HUES6 (cell line): ENCODE measurements at regions not wholly inside any gene's neighbourhood (a gene's known extent, or its start where the extent isn't known, plus 50 kb on each side); places are given as distances from the start of the nearest gene placed in this dataset.
"Not testable (repeated sequence)": the region's sequence is repeated elsewhere in the genome, so short reads cannot be mapped to it uniquely, and the experiment has no call there.

Source experiments
- H3K27ac ChIP-seq: 2 replicates; pipeline ENCODE4 v1.7.0; 2013; ENCODE audit warnings: low read depth, mild to moderate bottlenecking, low read length, inconsistent platforms
- H3K27me3 ChIP-seq: 2 replicates; pipeline ENCODE4 v1.6.1; 2013; ENCODE audit warnings: low read length; ENCODE audit not compliant: control insufficient read depth, insufficient read depth
- H3K36me3 ChIP-seq: 2 replicates; pipeline ENCODE4 v1.6.1; 2013; ENCODE audit warnings: low read length; ENCODE audit not compliant: control insufficient read depth, insufficient read depth
- H3K4me1 ChIP-seq: 2 replicates; pipeline ENCODE4 v1.6.1; 2013; ENCODE audit warnings: low read length; ENCODE audit not compliant: control insufficient read depth, insufficient read depth
- H3K4me3 ChIP-seq: 2 replicates; pipeline ENCODE4 v1.5.1; 2013; ENCODE audit warnings: low read depth, low read length
- H3K9ac ChIP-seq: one replicate; pipeline ENCODE4 v1.6.1; 2013; ENCODE audit warnings: mild to moderate bottlenecking, low read length
- H3K9me3 ChIP-seq: 2 replicates; pipeline ENCODE4 v1.6.1; 2013; ENCODE audit warnings: low read depth, low read length; ENCODE audit not compliant: control insufficient read depth, insufficient read depth

DNA sequence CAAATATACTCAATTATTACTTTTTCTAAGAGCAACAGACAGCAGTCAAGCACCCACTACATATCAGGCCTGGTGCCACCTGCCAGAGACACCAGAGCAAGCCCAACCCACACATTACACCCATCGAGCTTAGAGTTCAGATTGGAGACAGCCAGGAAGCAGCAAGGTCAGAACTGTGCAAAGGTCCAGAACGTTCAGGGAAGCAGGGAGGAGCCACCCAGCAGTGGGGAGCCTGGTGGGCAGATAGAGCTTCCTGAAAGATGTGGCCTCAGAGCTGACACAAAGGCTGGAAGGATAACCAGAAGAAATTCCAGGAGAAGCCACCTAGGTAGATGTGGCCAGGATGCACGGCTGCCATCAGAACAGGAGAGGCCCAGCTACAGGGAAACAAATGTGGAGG is 440.5 kb upstream of the ID2 start:
- Histone ChIP-seq H3K4me3 (no peak overlapping the region), H3K27ac (no peak overlapping the region), H3K36me3 (no peaks in the 10 kb centered on the region), H3K27me3 (no peaks in the 10 kb centered on the region), H3K9ac (no peak overlapping the region), H3K4me1 (peaks cover 14% of the 10 kb centered on the region), H3K9me3 (peaks cover 33% of the 10 kb centered on the region)

DNA sequence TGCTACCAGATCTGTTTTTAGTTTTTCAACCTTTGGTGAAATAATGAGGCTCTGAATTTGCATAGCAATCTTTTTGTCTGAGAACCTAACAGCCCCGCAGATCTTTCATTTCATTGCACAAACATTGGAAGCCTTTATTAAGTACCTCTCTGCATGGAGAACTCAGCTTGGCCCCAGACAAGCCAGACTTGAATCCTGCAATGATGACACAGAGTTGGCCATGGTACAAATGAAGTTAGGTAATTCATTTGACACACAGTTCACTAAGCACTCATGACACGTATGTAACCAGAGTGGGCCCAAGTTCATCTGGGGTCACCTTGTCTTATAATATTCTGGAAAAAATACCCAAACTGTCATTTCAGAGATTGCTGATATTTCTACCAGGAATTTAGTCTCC is 439.1 kb upstream of the ID2 start:
- no peak overlapping the region for H3K4me3 ChIP-seq
- no peak overlapping the region for H3K27ac ChIP-seq
- peaks cover 14% of the 10 kb centered on the region for H3K4me1 ChIP-seq
- H3K27me3 ChIP-seq: no peaks in the 10 kb centered on the region
- peaks cover 37% of the 10 kb centered on the region for H3K9me3 ChIP-seq
- H3K36me3 ChIP-seq: no peaks in the 10 kb centered on the region
- H3K9ac ChIP-seq: no peak overlapping the region

DNA sequence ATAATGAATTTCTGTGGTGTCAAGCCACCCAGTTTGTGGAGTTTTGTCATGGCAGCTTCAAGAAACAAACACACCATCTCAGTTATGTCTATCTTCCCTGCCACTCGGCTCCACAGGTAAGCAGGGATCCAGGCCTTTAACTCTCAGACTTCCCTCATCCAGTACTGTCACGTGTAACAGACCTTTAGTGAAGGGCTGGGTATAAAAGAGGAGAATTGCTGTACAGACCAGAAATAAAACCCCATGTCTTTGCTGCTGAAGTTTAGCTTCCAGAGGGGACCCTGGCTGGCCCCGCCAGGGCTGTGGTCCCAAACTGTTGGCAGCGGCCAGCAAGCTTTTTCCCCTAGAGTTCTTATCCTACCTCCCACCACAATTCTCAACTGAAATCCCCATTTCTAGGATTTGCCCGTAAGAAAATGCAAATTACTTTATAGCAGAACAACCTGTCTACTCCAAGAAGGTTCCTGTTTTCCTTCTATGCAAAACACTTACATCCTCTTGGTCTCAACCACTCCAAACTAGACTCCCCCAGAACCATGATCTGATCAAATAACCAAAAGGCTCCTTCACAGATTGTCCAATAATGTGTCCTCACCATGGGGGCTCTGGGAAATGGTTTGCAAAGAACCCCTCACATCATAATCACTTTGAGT is 438.0 kb upstream of the ID2 start:
- H3K4me3 ChIP-seq: no peak overlapping the region
- no peak overlapping the region for H3K9ac ChIP-seq
- H3K9me3 ChIP-seq: peaks cover 45% of the 10 kb centered on the region
- H3K27ac ChIP-seq: no peak overlapping the region
- H3K36me3 ChIP-seq: no peaks in the 10 kb centered on the region
- no peaks in the 10 kb centered on the region for H3K27me3 ChIP-seq
- peaks cover 13% of the 10 kb centered on the region for H3K4me1 ChIP-seq

DNA sequence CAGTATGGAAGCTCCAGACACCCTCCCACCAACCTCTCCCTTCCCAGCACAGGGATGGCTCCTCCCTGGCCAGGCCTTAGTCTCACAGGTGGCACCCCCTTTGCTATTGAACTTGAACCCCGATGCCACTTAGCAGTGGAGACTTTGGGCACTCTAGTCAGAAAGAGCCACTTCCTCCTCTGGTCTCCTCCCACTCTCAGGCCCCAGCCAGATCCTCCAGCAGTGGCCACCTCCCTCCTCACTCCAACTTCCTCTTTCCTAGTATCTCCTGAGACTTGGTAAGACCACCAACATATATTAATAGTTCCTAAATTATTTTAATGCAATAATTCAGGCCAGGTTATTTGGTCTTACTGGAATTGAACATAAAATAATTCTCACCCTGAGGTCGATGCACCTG is 437.2 kb upstream of the ID2 start:
- Histone ChIP-seq H3K9me3 (peaks cover 49% of the 10 kb centered on the region), H3K4me3 (no peak overlapping the region), H3K27ac (no peak overlapping the region), H3K36me3 (no peaks in the 10 kb centered on the region), H3K27me3 (no peaks in the 10 kb centered on the region), H3K9ac (no peak overlapping the region), H3K4me1 (peaks cover 5% of the 10 kb centered on the region)

DNA sequence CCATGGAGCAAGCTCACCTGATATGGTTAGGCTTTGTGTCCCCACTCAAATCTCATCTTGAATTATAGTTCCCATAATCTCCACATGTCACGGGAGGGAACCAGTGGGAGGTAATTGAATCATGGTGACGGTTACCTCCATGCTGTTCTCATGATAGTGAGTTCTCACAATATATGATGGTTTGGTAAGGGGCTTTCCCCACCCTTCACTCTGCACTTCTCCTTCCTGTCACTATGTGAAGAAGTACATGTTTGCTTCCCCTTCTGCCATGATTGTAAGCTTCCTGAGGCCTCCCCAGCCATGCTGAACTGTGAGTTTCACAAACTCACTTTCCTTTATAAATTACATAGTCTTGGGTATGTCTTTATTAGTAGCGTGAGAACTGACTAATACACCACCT is 435.7 kb upstream of the ID2 start:
- Histone ChIP-seq H3K9me3 (peaks cover 64% of the 10 kb centered on the region), H3K4me1 (no peaks in the 10 kb centered on the region), H3K9ac (no peak overlapping the region), H3K27ac (no peak overlapping the region), H3K27me3 (no peaks in the 10 kb centered on the region), H3K4me3 (no peak overlapping the region), H3K36me3 (no peaks in the 10 kb centered on the region)

DNA sequence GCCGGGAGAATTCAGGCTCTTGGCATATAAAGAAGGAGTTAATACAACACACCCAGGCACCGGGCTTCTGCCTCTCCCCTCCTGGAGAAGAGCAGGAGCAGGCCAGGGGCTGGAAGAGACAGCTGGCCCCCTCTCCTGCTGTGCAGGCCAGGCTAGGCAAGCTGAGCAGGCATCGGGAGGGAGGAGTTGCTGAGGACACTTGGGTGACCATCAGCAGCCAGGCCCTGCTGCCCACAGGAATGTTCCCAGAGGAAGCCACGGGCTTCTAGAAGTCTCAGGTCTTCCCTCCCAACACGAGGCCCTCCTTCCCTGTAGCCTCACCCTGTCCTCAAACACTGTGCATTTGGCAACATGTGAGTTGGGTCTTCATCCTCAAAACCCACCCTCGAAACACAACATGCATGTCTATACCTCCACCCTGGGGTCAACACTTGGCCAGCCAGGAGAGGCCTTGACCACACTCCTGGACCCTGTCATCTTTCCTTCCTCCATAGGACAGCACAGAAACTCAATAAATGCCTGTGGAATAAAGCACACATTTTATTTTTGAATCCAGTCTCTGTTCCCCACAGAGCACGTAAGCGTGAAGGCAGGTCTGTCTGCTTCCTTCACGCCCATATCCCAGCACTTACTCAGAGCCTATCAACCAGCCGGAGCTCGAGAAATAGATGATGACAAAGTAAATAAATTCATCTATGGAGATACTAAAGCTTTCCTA is 433.8 kb upstream of the ID2 start:
- Histone ChIP-seq H3K36me3 (no peaks in the 10 kb centered on the region), H3K9ac (no peak overlapping the region), H3K4me3 (no peak overlapping the region), H3K9me3 (peaks cover 67% of the 10 kb centered on the region), H3K27me3 (no peaks in the 10 kb centered on the region), H3K27ac (no peak overlapping the region), H3K4me1 (peaks cover under 1% of the 10 kb centered on the region; the same call in 1 of the 2 replicates)

DNA sequence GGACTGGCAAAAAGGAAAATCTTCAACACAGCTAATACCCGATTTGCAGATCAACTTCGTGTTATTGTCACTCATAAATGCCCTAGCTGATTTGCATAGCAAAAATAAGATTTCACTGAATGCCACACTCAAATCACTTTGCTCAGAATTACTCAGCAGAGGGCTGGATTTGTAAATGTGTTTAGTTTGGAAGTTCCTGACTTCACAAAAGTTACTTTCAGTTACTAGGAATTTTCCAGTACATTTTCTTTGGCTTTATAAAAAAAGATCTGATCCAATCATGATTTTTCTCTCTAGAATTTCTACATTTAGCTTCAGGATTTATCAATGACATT is 433.3 kb upstream of the ID2 start:
- H3K27me3 ChIP-seq: no peaks in the 10 kb centered on the region
- H3K9me3 ChIP-seq: peaks cover 62% of the 10 kb centered on the region
- H3K4me1 ChIP-seq: peaks cover 6% of the 10 kb centered on the region; the same call in 1 of the 2 replicates
- H3K27ac ChIP-seq: no peak overlapping the region
- H3K4me3 ChIP-seq: no peak overlapping the region
- no peaks in the 10 kb centered on the region for H3K36me3 ChIP-seq
- no peak overlapping the region for H3K9ac ChIP-seq

DNA sequence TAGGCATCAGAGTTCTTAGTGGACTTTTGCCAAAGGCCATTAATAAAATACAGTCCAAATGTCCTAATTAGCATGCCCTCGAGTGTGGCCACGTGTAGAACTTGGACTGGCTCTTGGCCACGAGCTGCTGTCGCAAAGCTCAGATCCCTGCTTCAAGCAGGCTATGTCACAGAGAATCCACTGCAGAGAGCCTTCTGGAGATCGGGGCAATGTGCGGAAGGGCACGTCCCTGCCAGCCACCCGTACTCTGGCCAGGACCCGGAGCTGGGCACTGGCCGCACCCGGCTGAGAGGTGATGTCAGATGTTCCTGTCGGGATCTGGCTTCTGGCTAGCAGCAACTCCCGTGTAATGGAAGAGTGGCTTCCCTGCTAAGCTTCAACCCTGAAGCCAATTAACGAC is 432.7 kb upstream of the ID2 start:
- Histone ChIP-seq H3K27ac (no peak overlapping the region), H3K9ac (no peak overlapping the region), H3K9me3 (peaks cover 56% of the 10 kb centered on the region), H3K4me3 (no peak overlapping the region), H3K36me3 (no peaks in the 10 kb centered on the region), H3K4me1 (peaks cover 11% of the 10 kb centered on the region; the same call in 1 of the 2 replicates), H3K27me3 (no peaks in the 10 kb centered on the region)

DNA sequence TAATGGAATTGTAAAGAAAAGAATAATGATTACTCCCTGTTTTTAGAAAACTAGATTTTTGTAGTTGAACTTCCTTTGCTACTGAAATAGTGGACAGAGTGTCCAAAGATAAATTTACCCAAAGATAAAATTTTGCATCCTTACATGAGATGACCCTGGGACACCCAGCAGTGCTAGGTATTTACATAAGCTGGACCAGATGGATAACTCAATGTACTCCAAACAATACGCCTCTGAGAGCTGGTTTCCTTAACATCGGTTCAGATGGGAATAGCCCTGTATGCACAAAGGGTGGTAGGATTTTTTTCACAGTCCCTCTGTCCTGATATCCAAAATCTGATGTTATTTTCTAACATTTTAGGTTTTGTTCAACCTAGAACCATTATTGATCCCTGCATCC is 432.1 kb upstream of the ID2 start:
- H3K27me3 ChIP-seq: no peaks in the 10 kb centered on the region
- no peak overlapping the region for H3K27ac ChIP-seq

DNA sequence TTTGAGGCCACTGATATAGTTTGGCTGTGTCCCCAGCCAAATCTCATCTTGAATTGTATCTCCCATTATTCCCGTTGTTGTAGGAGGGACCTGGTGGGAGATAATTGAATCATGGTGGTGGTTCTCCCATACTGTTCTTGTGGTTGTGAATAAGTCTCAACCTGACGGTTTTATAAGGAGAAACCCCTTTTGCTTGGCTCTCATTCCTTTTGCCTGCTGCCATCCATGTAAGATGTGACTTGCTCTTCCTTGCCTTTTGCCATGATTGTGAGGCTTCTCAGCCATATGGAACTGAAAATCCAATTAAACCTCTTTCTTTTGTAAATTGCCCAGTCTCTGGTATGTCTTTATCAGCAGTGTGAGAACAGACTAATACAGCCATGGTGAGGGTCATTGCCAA is 431.6 kb upstream of the ID2 start:
- Histone ChIP-seq H3K9me3 (peaks cover 45% of the 10 kb centered on the region), H3K4me1 (peaks cover 20% of the 10 kb centered on the region)
- not testable (repeated sequence) for H3K27ac ChIP-seq, H3K4me3 ChIP-seq, H3K36me3 ChIP-seq, H3K9ac ChIP-seq, H3K27me3 ChIP-seq

More for the DNA sequence above, 432.1 kb upstream of the ID2 start:
- H3K9ac ChIP-seq: no peak overlapping the region
- H3K4me3 ChIP-seq: no peak overlapping the region
- H3K36me3 ChIP-seq: no peaks in the 10 kb centered on the region
- H3K9me3 ChIP-seq: peaks cover 50% of the 10 kb centered on the region
- peaks cover 14% of the 10 kb centered on the region for H3K4me1 ChIP-seq

DNA sequence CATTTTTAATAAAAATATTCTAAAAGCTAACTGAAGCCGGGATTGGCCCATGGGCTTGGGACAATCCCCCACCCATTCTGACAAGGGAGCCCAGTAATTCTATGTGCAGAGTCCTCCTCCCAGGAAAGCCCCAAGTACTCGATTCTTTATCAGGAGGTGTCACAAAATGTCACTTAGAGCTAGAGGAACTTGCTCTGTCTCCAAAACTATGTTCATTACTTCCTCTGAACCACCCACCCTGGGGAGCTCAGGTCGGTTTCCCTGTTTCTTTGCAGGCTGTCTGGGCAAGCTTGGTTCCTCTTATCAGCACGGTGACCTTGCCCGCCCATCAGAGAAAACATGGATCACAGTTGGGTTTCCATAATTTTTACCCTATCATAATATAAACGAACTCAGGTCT is 430.6 kb upstream of the ID2 start:
- H3K4me3 ChIP-seq: no peak overlapping the region
- no peaks in the 10 kb centered on the region for H3K27me3 ChIP-seq
- H3K27ac ChIP-seq: no peak overlapping the region
- peaks cover 36% of the 10 kb centered on the region for H3K9me3 ChIP-seq
- no peak overlapping the region for H3K9ac ChIP-seq
- peaks cover 28% of the 10 kb centered on the region for H3K4me1 ChIP-seq
- H3K36me3 ChIP-seq: no peaks in the 10 kb centered on the region
